ENCODE measurements at regions not wholly inside any gene's neighbourhood (a gene's known extent, or its start where the extent isn't known, plus 50 kb on each side); places are given as distances from the start of the nearest gene placed in this dataset.

- H3K4me3 Mint-ChIP-seq (ENCODE audit: unreplicated experiment): no peak overlapping the region
Measured at GRCh38 chr11:19541521-19542049, 171.1 kb upstream of the NAV2 start.

GRCh38 chr11:19539861-19540260 lies 172.8 kb upstream of the NAV2 start:
- TF ChIP-seq CTCF (IDR thresholded peaks at IDR 0.05; ENCODE audit: unreplicated experiment): no peak
- Mint-ChIP-seq H3K4me3 (ENCODE audit: unreplicated experiment) (no peak overlapping the region), H3K9me3 (ENCODE audit: unreplicated experiment) (no peaks in the 10 kb centered on the region), H3K4me1 (ENCODE audit: unreplicated experiment) (no peaks in the 10 kb centered on the region), H3K27ac (ENCODE audit: unreplicated experiment) (no peak overlapping the region), H3K27me3 (ENCODE audit: unreplicated experiment) (peaks cover 2% of the 10 kb centered on the region), H3K36me3 (ENCODE audit: low read depth, unreplicated experiment) (no peaks in the 10 kb centered on the region)
- DNase-seq (ENCODE audit: low spot score): no peak

More at GRCh38 chr11:19541521-19542049, 171.1 kb upstream of the NAV2 start:
- no peaks in the 10 kb centered on the region for H3K4me1 Mint-ChIP-seq (ENCODE audit: unreplicated experiment)
- no peak for DNase-seq (ENCODE audit: low spot score)
- H3K36me3 Mint-ChIP-seq (ENCODE audit: low read depth, unreplicated experiment): no peaks in the 10 kb centered on the region
- no peaks in the 10 kb centered on the region for H3K9me3 Mint-ChIP-seq (ENCODE audit: unreplicated experiment)
- TF ChIP-seq CTCF (IDR thresholded peaks at IDR 0.05; ENCODE audit: unreplicated experiment): no peak
- H3K27me3 Mint-ChIP-seq (ENCODE audit: unreplicated experiment): peaks cover 2% of the 10 kb centered on the region
- no peak overlapping the region for H3K27ac Mint-ChIP-seq (ENCODE audit: unreplicated experiment)

- no peak for DNase-seq (ENCODE audit: low spot score)
- Mint-ChIP-seq H3K4me3 (ENCODE audit: unreplicated experiment) (no peak overlapping the region), H3K36me3 (ENCODE audit: low read depth, unreplicated experiment) (no peaks in the 10 kb centered on the region), H3K4me1 (ENCODE audit: unreplicated experiment) (no peaks in the 10 kb centered on the region), H3K27me3 (ENCODE audit: unreplicated experiment) (peaks cover 4% of the 10 kb centered on the region), H3K27ac (ENCODE audit: unreplicated experiment) (no peak overlapping the region), H3K9me3 (ENCODE audit: unreplicated experiment) (no peaks in the 10 kb centered on the region)
- no peak for TF ChIP-seq CTCF (IDR thresholded peaks at IDR 0.05; ENCODE audit: unreplicated experiment)
Measured at GRCh38 chr11:19537803-19538453, 174.7 kb upstream of the NAV2 start.

- Mint-ChIP-seq H3K36me3 (ENCODE audit: low read depth, unreplicated experiment) (no peaks in the 10 kb centered on the region), H3K4me1 (ENCODE audit: unreplicated experiment) (no peaks in the 10 kb centered on the region), H3K9me3 (ENCODE audit: unreplicated experiment) (no peaks in the 10 kb centered on the region), H3K4me3 (ENCODE audit: unreplicated experiment) (no peak overlapping the region), H3K27ac (ENCODE audit: unreplicated experiment) (no peak overlapping the region), H3K27me3 (ENCODE audit: unreplicated experiment) (peaks cover 5% of the 10 kb centered on the region)
- TF ChIP-seq CTCF (IDR thresholded peaks at IDR 0.05; ENCODE audit: unreplicated experiment): no peak
- DNase-seq (ENCODE audit: low spot score): no peak
Measured at GRCh38 chr11:19536131-19536530, 176.5 kb upstream of the NAV2 start.

GRCh38 chr11:19530505-19530904 lies 182.1 kb upstream of the NAV2 start:
- no peak for TF ChIP-seq CTCF (IDR thresholded peaks at IDR 0.05; ENCODE audit: unreplicated experiment)
- no peak overlapping the region for H3K4me3 Mint-ChIP-seq (ENCODE audit: unreplicated experiment)
- H3K27me3 Mint-ChIP-seq (ENCODE audit: unreplicated experiment): peaks cover 5% of the 10 kb centered on the region
- H3K27ac Mint-ChIP-seq (ENCODE audit: unreplicated experiment): no peak overlapping the region
- no peaks in the 10 kb centered on the region for H3K36me3 Mint-ChIP-seq (ENCODE audit: low read depth, unreplicated experiment)
- DNase-seq (ENCODE audit: low spot score): no peak
- no peaks in the 10 kb centered on the region for H3K4me1 Mint-ChIP-seq (ENCODE audit: unreplicated experiment)
- H3K9me3 Mint-ChIP-seq (ENCODE audit: unreplicated experiment): no peaks in the 10 kb centered on the region
